GM21423 (cell line): ENCODE measurements at regions not wholly inside any gene's neighbourhood (a gene's known extent, or its start where the extent isn't known, plus 50 kb on each side); places are given as distances from the start of the nearest gene placed in this dataset.
"Not testable (repeated sequence)": the region's sequence is repeated elsewhere in the genome, so short reads cannot be mapped to it uniquely, and the experiment has no call there.

Experiments
- ATAC-seq: cut with Tn5 transposase; IDR thresholded peaks from one replicate; pipeline ENCODE4 v1.9.1; 2021; ENCODE audit warnings: mild to moderate bottlenecking, moderate library complexity; ENCODE audit not compliant: unreplicated experiment

GRCh38 chr4:114401483-114401882 lies 197.1 kb upstream of the UGT8 start:
- no peak for ATAC-seq

DNA sequence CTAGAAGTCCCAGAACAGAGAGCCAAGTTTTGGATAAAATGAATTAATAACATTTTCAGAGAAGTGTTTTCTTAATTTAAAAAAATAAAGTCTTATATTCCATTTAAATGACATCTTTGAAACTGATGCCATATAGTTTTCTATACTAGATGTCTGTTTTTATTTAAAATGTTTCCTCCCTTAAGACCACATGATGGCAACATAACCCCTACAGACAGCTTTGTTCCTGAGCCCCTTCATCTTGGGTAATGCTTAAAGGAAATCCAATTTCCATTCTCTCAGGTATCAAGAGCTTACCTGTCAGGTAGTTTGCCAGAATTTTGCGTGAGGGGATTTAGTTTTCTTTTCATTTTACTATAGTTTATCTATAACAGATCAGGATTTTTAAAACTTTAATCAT lies 181.4 kb upstream of the UGT8 start:
- no peak for ATAC-seq

- ATAC-seq: no peak
Observed at GRCh38 chr4:114420069-114420468, 178.5 kb upstream of the UGT8 start.

- ATAC-seq: no peak
Observed at GRCh38 chr4:114423582-114423981, 175.0 kb upstream of the UGT8 start.

GRCh38 chr4:114435116-114435515 lies 163.5 kb upstream of the UGT8 start:
- no peak for ATAC-seq

DNA sequence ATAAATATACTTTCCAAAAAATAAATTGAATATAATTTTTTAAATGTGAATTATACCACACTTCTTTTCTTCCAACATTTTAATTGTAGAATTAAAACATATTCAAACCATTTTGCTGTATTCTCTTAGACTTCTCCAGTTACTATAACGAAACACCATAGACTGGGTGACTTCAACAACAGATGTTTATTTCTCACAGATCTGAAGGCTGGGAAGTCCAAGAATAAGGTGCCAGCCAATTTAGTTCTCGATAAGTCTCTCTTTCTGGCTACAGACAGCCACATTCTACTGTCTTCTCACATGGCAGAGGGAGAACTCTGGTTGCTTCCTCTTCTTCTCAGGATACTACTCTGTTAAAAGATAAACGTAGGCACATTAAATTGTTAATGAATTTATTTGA lies 155.8 kb upstream of the UGT8 start:
- no peak for ATAC-seq

DNA sequence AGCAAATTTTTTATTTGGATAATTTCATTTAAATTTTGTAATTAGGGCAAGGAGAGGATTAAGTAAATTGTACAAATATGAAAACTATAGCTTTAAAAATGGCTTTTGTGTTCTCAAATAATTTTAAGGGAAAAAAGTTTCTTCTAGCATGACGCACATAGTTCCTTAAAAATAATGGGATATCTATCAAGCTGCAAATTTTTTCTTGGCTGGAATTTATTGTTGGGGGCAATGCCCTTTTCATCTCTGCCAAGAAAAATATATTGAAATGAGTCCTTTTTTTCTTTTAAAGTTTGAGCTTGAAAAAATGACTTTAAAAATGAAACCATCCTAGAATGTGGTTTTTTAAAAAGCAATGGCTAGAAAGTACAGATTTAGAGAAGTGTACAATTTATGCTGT lies 154.4 kb upstream of the UGT8 start:
- no peak for ATAC-seq

- not testable (repeated sequence) for ATAC-seq
Observed at GRCh38 chr4:114447963-114448516, 150.6 kb upstream of the UGT8 start.

- ATAC-seq: no peak
Observed at GRCh38 chr4:114458728-114459127, 139.9 kb upstream of the UGT8 start.

GRCh38 chr4:114464726-114465272 lies 133.8 kb upstream of the UGT8 start:
- ATAC-seq: no peak

GRCh38 chr4:114465766-114466165 lies 132.8 kb upstream of the UGT8 start:
- no peak for ATAC-seq

DNA sequence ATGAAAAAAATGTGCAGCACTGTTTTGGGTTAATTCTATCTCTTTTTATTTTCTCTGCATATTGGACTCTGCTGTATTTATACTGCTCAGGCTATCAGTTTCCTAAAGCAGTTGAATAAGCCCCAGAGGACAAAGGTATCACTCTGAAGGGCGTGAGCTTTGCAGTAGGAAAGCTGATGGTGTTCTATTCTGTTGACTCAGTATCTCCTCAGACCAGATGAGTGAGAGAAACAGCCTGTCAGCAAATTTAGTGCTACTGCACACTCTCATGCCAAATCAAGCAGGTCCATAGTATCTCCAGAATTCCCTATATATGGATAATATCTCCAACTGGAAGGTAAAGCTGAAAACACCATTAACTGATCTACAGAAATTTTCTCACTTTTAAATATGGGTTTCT lies 132.3 kb upstream of the UGT8 start:
- ATAC-seq: no peak

- no peak for ATAC-seq
Observed at GRCh38 chr4:114472269-114473032, 126.2 kb upstream of the UGT8 start.

DNA sequence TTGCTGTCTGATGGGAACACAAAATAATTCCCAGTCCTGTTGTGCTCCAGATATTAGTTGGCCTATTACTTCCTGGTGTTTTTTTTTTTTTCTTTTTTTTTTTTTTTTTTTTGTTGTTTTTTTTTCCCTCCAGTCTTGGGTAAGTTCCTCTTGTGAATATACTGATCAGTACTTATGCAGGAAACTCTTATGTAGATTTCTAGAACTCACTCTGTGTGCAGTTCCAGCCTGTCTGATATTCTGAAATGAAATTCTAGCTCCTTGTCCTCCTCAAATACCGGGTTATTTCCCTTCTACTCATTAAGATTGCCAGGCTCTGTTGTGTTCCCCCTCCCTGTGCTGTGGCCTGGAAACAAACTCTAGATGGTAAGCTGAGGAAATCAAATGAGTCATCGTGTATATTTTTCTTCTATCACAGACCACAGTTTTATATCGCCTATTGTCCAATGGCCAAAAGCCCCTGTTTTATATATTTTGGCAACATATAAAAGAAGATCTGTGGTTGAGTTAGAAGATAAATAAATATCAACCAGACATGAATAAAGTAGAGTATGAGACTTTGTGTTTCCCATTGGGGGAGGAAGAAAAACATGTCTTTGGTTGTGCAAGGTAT lies 124.3 kb upstream of the UGT8 start:
- no peak for ATAC-seq

DNA sequence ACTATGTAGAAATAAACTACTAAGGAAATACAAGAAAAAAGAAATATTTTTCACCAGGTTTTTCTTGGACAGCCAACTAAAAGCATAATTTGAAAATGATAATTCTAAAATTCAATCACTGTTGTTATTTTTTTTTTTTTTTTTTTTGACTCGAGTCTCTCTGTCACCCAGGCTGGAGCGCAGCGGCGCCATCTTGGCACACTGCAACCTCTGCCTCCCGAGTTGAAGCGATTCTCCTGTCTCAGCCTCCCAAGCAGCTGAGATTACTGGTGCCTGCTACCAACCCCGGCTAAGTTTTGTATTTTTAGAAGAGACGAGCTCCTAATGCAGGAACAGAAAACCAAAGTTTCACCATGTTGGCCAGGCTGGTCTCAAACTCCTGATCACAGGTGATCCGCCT lies 122.3 kb upstream of the UGT8 start:
- ATAC-seq: no peak

- no peak for ATAC-seq
Observed at GRCh38 chr4:114479595-114479994, 119.0 kb upstream of the UGT8 start.

DNA sequence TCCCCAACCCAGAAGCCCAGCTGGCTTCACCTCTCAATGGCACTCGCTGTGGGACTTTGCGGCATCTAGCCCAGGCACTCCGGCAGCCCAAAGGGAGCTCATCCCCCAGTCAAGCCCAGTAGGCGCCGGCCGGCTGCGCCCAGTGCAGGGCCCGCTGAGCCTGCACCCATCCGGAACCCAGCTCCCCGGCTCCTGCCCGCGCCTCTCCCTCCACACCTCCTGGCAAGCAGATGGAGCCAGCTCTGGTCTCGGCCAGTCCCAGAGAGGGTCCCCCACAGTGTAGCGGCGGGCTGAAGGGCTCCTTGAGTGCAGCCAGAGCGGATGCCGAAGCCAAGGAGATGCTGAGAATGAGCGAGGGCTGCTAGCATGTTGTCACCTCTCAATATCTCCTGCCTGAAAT lies 116.8 kb upstream of the UGT8 start:
- no peak for ATAC-seq

DNA sequence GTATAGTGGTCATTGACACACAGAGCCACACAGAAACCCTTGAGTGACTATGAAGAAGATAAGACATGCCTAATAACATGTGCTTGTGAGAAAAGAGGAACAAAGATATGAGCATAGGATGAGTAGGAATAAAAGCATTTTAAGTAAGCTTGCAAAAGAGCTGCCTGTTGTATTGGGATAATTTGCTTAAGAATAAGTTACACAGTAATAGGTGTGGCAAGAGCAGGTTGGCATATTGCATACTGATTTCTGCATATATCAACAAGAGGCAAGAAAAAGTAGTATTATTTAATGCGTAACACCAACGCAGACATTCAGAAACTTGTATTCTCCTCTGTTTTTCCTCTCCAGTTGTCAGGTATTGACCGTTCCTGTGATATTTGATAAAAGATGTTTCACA lies 111.5 kb upstream of the UGT8 start:
- no peak for ATAC-seq

- ATAC-seq: no peak
Observed at GRCh38 chr4:114488301-114488982, 110.2 kb upstream of the UGT8 start.

GRCh38 chr4:114494246-114494803 lies 104.3 kb upstream of the UGT8 start:
- no peak for ATAC-seq

DNA sequence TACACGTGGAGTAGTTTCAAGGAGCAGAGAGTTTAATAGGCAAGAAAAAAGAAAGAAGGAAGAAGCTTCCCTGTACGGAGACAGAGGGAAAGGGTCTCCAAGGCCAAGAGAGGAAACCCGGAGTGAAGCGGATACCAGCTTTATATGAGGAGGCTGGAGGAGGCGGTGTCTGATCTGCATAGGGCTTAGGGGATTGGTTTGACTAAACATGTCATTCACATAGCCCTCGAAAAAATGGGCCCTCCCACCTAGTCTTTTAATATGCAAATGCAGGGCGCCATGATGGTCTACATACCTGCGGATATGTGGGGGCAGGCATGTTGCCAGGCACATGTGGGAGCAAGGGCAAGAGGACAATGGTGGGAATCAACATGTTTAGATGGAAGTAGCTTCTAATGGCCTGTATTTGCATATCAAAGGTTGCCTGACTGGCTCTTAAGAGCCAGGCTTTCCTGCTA lies 103.1 kb upstream of the UGT8 start:
- ATAC-seq: no peak
